Body of pancreas (tissue), 4 donors: ENCODE measurements at regions not wholly inside any gene's neighbourhood (a gene's known extent, or its start where the extent isn't known, plus 50 kb on each side); places are given as distances from the start of the nearest gene placed in this dataset.

Source experiments
- ATAC-seq: fragments of 150-250 bp; one replicate; pipeline ENCODE4 v1.9.1; 2016
- DNase-seq, 4 donors: peaks; one replicate each; pipeline ENCODE4 v3.0.0-alpha.2; 2019
- H3K27ac ChIP-seq, 4 donors: fragments of 200-600 bp; sonication (generic); 1 replicate in 3 of 4; 2 replicates in 1 of 4; pipeline versions ENCODE4 v1.5.1 to v1.6.1; 2016 to 2019; ENCODE audit warnings: mild to moderate bottlenecking in 1 of 4, mixed read lengths in 1 of 4, moderate library complexity in 1 of 4
- H3K27me3 ChIP-seq, 2 donors: fragments of 200-600 bp; sonication (generic); one replicate each; pipeline ENCODE4 v1.6.0; 2016; ENCODE audit warnings: mild to moderate bottlenecking in 1 of 2
- H3K36me3 ChIP-seq, 2 donors: fragments of 200-600 bp; sonication (generic); replicated peaks in 1 of 2; 2 replicates each; pipeline ENCODE4 v1.5.1; 2016; ENCODE audit warnings: low read depth in 2 of 2; ENCODE audit not compliant: insufficient read depth in 1 of 2
- H3K4me1 ChIP-seq: fragments of 200-600 bp; sonication (generic); one replicate; pipeline ENCODE4 v1.6.0; 2016
- H3K4me3 ChIP-seq, 2 donors: fragments of 200-600 bp; sonication (generic); 1 replicate in 1 of 2; 2 replicates in 1 of 2; pipeline ENCODE4 v1.5.1; 2016 to 2019
- H3K9me3 ChIP-seq, 3 donors: fragments of 200-600 bp; sonication (generic); 1 replicate in 2 of 3; 2 replicates in 1 of 3; pipeline ENCODE4 v1.5.1; 2016
- POLR2A ChIP-seq, 3 donors: fragments of 450-650 bp; IDR thresholded peaks; one replicate each; pipeline ENCODE4 v1.6.1; 2016; ENCODE audit warnings: antibody characterized with exemption in 3 of 3, mild to moderate bottlenecking in 2 of 3
- WGBS, 2 donors: methylation state at CpG; one replicate each; pipeline ENCODE4 v1.1.5; 2017; 5-methylcytosine and 5-hydroxymethylcytosine counted together
- intact Hi-C: fragments of 100-400 bp; cut with DNase I; formaldehyde crosslinking; loops from one replicate; pipeline ENCODE4 v1.15.1; 2023
- TF ChIP-seq, protein P1 (sequence below), 7 experiments: fragments of 450-650 bp in 4 of 7; fragments of 200-600 bp in 3 of 7; sonication (generic) in 3 of 7; IDR thresholded peaks; one replicate each; pipeline ENCODE4 v1.5.1; 2016 to 2019; ENCODE audit warnings: antibody characterized with exemption in 7 of 7

- no peak for DNase-seq
- Histone ChIP-seq H3K27me3 (no peaks in the 10 kb centered on the region), H3K4me1 (no peaks in the 10 kb centered on the region), H3K36me3 (no peaks in the 10 kb centered on the region), H3K9me3 (no peaks in the 10 kb centered on the region), H3K27ac (no peak overlapping the region), H3K4me3 (no peak overlapping the region)
- ATAC-seq: no peak
- intact Hi-C loops: no loop called here
- no peak for TF ChIP-seq POLR2A (IDR thresholded peaks at IDR 0.05)
- WGBS, 2 donors: 56 to 67% methylated on average over 3 of the region's 3 CpGs
These were observed 166.0 kb upstream of the PLN start for GRCh38 chr6:118382126-118382525.

GRCh38 chr6:118383924-118384323 is 164.2 kb upstream of the PLN start:
- intact Hi-C loops: no loop called here
- no peak overlapping the region for H3K27ac ChIP-seq
- H3K36me3 ChIP-seq: no peaks in the 10 kb centered on the region
- no peak for ATAC-seq
- no peak overlapping the region for H3K4me3 ChIP-seq
- H3K27me3 ChIP-seq: no peaks in the 10 kb centered on the region
- no peak for DNase-seq
- TF ChIP-seq, protein P1, sequence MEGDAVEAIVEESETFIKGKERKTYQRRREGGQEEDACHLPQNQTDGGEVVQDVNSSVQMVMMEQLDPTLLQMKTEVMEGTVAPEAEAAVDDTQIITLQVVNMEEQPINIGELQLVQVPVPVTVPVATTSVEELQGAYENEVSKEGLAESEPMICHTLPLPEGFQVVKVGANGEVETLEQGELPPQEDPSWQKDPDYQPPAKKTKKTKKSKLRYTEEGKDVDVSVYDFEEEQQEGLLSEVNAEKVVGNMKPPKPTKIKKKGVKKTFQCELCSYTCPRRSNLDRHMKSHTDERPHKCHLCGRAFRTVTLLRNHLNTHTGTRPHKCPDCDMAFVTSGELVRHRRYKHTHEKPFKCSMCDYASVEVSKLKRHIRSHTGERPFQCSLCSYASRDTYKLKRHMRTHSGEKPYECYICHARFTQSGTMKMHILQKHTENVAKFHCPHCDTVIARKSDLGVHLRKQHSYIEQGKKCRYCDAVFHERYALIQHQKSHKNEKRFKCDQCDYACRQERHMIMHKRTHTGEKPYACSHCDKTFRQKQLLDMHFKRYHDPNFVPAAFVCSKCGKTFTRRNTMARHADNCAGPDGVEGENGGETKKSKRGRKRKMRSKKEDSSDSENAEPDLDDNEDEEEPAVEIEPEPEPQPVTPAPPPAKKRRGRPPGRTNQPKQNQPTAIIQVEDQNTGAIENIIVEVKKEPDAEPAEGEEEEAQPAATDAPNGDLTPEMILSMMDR (IDR thresholded peaks at IDR 0.05): no peak
- no peak for TF ChIP-seq POLR2A (IDR thresholded peaks at IDR 0.05)
- H3K4me1 ChIP-seq: no peaks in the 10 kb centered on the region
- no peaks in the 10 kb centered on the region for H3K9me3 ChIP-seq
- 82 to 93% methylated on average over 1 of the region's 1 CpG for WGBS, 2 donors

GRCh38 chr6:118386975-118387374 is 161.1 kb upstream of the PLN start:
- no peak for TF ChIP-seq POLR2A (IDR thresholded peaks at IDR 0.05)
- ATAC-seq: no peak
- Histone ChIP-seq H3K9me3 (no peaks in the 10 kb centered on the region), H3K27ac (no peak overlapping the region), H3K27me3 (no peaks in the 10 kb centered on the region), H3K36me3 (no peaks in the 10 kb centered on the region), H3K4me3 (no peak overlapping the region), H3K4me1 (no peaks in the 10 kb centered on the region)
- WGBS, 2 donors: 87 to 94% methylated on average over 1 of the region's 1 CpG
- intact Hi-C loops: no loop called here
- DNase-seq: no peak

GRCh38 chr6:118387921-118388701 is 160.0 kb upstream of the PLN start:
- no peak for ATAC-seq
- no peaks in the 10 kb centered on the region for H3K36me3 ChIP-seq
- DNase-seq: no peak
- no peaks in the 10 kb centered on the region for H3K4me1 ChIP-seq
- no peaks in the 10 kb centered on the region for H3K9me3 ChIP-seq
- no peak for TF ChIP-seq POLR2A (IDR thresholded peaks at IDR 0.05)
- TF ChIP-seq, protein P1 (IDR thresholded peaks at IDR 0.05): no peak
- intact Hi-C loops: no loop called here
- no peaks in the 10 kb centered on the region for H3K27me3 ChIP-seq
- H3K27ac ChIP-seq: no peak overlapping the region
- H3K4me3 ChIP-seq: no peak overlapping the region
- WGBS, 2 donors: 59 to 60% methylated on average over 7 of the region's 7 CpGs

DNA sequence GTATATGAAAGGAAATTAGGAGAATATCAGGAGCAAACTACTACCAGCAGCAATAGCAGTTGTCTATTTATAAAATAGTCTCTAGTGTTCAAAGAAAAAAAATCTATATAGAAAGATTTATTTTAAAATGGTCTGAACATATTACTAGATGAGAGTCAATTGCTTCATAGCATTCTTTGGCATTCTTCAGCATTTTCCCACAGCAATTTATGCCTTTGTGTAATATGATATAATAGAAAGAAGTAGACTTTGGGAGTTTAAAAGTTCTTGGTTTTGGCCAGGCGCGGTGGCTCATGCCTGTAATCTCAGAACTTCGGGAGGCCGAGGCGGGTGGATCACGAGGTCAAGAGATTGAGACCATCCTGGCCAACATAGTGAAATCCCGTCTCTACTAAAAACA is 157.0 kb upstream of the PLN start:
- Histone ChIP-seq H3K27me3 (no peaks in the 10 kb centered on the region), H3K4me3 (no peak overlapping the region), H3K27ac (no peak overlapping the region), H3K9me3 (no peaks in the 10 kb centered on the region), H3K36me3 (no peaks in the 10 kb centered on the region), H3K4me1 (no peaks in the 10 kb centered on the region)
- intact Hi-C loops: no loop called here
- WGBS, 2 donors: 90 to 92% methylated on average over 7 of the region's 7 CpGs
- DNase-seq: no peak
- ATAC-seq: no peak
- TF ChIP-seq POLR2A (IDR thresholded peaks at IDR 0.05): no peak
- TF ChIP-seq, protein P1 (IDR thresholded peaks at IDR 0.05): no peak

DNA sequence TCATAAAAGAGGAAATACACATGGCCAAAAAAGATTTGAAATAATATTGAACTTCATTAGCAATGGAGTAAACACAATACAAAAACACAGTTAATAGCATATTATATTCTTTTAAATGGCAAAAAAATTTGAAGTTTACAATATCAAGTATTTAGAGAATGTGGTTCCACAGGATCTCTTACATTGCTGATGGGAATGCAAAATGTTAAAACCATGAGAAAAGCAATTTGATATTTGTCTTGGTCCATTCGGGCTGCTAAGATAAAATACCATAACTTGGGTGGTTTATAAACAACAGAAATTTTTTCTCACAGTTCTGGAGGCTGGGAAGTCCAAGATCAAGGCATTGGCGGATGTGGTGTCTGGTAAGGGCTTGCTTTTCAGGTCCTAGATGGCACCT is 154.0 kb upstream of the PLN start:
- WGBS, 2 donors: 65% methylated on average over 2 of the region's 2 CpGs
- Histone ChIP-seq H3K9me3 (no peaks in the 10 kb centered on the region), H3K4me3 (no peak overlapping the region), H3K27me3 (no peaks in the 10 kb centered on the region), H3K4me1 (no peaks in the 10 kb centered on the region), H3K27ac (no peak overlapping the region), H3K36me3 (no peaks in the 10 kb centered on the region)
- intact Hi-C loops: no loop called here
- ATAC-seq (no peak), DNase-seq (no peak)
- TF ChIP-seq, protein P1 (IDR thresholded peaks at IDR 0.05): no peak
- TF ChIP-seq POLR2A (IDR thresholded peaks at IDR 0.05): no peak
